Endothelial cell of umbilical vein (primary cell): ENCODE measurements at regions not wholly inside any gene's neighbourhood (a gene's known extent, or its start where the extent isn't known, plus 50 kb on each side); places are given as distances from the start of the nearest gene placed in this dataset.

Source experiments
- CTCF ChIP-seq, 2 donors: IDR thresholded peaks; 1 replicate in 1 of 2; 2 replicates in 1 of 2; pipeline ENCODE4 v1.5.1; 2011; ENCODE audit warnings: low read length in 2 of 2, mild to moderate bottlenecking in 2 of 2, moderate library complexity in 2 of 2, control low read depth in 1 of 2, inconsistent platforms in 1 of 2, low read depth in 1 of 2; ENCODE audit not compliant: insufficient read depth in 1 of 2; ENCODE audit errors: extremely low read depth in 1 of 2
- FOS ChIP-seq: IDR thresholded peaks from 2 replicates; pipeline ENCODE4 v1.6.1; 2011; ENCODE audit warnings: mild to moderate bottlenecking, low read length, moderate library complexity, borderline replicate concordance; ENCODE audit not compliant: insufficient read depth
- POLR2A ChIP-seq: IDR thresholded peaks from 2 replicates; pipeline ENCODE4 v1.6.1; 2012; ENCODE audit warnings: low read depth, mild to moderate bottlenecking, control low read depth, low read length
- POLR2AphosphoS5 ChIP-seq: IDR thresholded peaks from 2 replicates; pipeline ENCODE4 v1.6.1; 2012; ENCODE audit warnings: low read depth, mild to moderate bottlenecking, control low read depth, low read length, moderate library complexity; ENCODE audit not compliant: insufficient read depth

DNA sequence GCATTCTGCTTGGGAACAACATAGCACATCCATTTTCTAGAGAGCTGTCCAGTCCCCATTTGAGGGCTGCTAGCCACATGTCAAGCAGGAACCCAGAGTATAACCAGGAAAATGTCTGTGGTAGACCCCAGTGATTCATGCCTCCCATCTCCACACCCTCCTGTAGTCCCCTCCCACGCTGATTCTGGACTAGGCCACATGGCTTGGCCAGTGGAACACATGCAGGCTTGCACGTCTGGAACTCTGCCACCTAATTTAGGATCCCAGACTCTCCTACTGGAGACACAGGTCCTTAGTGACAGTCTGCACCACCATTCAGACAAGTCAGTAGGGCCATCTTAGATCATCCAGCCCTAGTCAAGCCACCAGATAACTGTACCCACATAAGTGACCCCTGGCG is 149.8 kb downstream of the ZIC5 start:
- TF ChIP-seq POLR2A (no peak), CTCF (IDR thresholded peaks at IDR 0.05; ENCODE audit: extremely low read depth in 1 of 2, insufficient read depth in 1 of 2, low read depth in 1 of 2, low read length in 2 of 2) (no peak), POLR2AphosphoS5 (no peak), FOS (no peak)
